NCI-H2227 (cell line): ENCODE measurements at regions not wholly inside any gene's neighbourhood (a gene's known extent, or its start where the extent isn't known, plus 50 kb on each side); places are given as distances from the start of the nearest gene placed in this dataset.

Source experiments
- DNase-seq: peaks from one replicate; lab custom pipeline; 2025; ENCODE audit not compliant: unreplicated experiment; lab: John Stamatoyannopoulos, UW

DNA sequence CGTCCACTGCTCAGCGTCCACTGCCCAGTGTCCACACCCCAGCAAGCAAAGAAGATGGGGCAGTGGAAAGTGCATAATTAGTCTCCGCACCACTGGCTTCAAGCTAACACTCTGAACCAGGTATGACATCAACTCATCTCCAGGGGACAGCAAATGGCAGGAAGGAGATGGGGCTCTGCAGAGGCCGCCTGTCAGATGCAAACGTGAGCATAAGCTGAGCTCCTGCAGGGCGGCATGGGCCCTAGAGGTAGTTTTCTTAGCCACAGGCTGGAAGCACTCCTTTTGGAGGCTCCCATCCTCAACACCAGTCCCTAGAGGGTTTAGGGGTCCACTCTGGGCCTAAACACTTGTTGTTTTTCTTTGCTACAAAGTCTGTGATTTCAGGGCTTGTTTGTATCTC, 335.8 kb upstream of the MKI67 start:
- no peak for DNase-seq

- DNase-seq, result no peak
Observed at GRCh38 chr10:128462844-128463243, 336.6 kb upstream of the MKI67 start.

DNA sequence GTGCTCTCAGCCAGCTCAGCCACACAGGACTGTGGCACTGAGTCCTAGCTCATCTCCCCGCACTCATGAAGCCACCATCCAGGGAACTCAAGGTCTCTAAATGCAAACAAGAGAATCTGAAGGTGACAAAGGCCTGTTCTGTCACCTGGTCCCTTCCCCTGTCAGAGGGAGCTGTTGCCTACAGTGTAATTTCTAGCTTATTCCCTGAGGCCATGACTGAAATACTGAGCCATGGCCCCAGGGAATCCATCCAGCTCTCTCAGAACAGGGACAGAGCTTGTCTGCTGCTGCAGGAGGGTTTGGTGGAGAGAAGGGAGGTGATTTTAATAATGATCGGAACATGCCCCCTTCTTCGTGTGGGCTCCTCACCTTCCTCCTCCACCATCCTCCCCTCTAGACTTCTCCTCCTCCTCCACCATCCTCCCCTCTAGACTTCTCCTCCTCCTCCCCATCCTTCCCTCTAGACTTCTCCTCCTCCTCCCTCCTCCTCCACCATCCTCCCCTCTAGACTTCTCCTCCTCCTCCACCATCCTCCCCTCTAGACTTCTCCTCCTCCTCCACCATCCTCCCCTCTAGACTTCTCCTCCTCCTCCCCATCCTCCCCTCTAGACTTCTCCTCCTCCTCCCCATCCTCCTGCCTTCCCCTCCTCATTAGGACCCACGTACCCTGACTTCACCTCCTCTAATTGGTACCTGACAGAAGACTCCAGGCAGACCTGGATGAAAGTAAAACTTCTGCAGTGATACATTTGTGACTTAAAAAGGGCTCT, 338.0 kb upstream of the MKI67 start:
- peak; percentile 56 for DNase-seq

- no peak for DNase-seq
Observed at GRCh38 chr10:128465697-128466096, 339.5 kb upstream of the MKI67 start.

- no peak for DNase-seq
Observed at GRCh38 chr10:128466831-128467371, 340.7 kb upstream of the MKI67 start.

DNA sequence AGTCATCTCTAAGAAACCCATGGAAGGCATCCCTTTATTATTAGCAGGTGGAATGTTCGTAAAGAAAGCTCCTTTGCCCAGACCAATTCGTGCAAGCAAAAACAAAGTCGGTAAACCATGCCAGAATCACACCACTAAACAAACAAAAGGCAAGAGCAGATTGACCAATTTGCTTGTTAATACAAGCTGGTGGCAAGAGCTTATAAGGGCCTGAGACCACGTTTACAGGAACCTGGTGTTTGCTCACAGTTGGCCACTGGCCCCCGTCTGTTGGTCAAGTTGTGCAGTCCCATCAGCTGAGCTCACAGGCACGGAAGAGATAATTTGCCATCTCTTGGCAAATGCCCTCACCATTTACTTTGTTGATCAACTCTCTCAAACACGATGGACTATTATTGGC, 342.2 kb upstream of the MKI67 start:
- DNase-seq, result no peak

GRCh38 chr10:128469515-128469914, 343.3 kb upstream of the MKI67 start:
- no peak for DNase-seq

- no peak for DNase-seq
Observed at GRCh38 chr10:128470321-128470965, 344.2 kb upstream of the MKI67 start.

DNA sequence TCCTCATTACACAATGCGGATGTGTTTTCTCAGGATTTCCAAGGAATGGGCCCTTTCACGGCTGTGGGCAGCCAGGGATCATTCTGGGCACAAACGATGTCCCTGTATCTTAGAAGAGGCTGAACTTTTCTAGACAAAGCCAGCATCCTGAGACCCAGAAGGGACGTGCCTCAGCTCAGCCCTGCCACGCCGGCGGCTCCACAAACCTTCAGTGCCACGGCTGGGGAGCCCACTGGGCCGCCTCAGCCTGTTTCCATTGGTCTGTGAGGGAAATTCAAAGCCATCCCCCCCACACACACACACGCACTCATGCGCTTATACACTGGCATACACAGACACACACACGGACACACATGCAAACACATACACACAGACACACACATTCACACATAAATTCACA, 344.9 kb upstream of the MKI67 start:
- no peak for DNase-seq

DNA sequence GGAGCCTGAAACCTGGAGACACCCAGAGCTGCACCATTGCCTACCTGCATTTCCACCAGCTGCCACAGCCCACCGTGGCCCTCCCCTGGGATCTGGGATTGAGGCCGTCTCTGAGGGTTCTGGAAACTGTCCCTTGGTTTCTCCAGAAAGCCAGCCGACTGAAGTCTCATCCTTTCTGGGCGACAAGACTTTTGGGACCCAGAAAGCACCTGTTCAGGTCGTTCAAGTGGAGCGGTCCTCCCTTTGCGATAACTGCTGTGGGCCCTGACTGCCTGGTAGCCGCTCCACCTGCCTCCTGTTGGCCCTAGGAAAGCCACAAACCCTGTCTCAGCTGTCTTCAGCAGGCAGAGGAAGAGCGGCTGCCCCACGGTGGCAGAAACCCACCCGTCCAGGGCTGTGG, 346.0 kb upstream of the MKI67 start:
- DNase-seq, result no peak

- DNase-seq, result no peak
Observed at GRCh38 chr10:128473396-128473795, 347.2 kb upstream of the MKI67 start.

DNA sequence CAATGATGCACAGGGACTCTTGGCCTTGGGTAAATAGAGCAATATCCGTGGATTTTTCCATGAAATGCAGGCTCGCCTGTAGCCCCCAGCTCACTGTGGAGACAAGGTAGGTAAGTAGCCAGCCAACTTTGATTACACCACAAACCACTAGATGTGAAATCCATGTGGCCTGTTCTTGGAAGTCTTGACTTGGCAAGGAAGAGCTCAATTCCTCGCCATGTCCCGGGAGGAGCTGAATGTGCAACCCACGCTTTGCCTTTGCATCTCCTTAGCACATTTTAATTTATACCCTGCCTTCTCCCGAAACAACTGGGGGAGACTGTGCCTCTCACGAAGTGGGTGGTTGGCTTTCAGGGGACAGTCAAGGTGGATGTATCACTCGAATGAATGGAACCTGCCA, 347.7 kb upstream of the MKI67 start:
- no peak for DNase-seq

GRCh38 chr10:128474571-128474970, 348.3 kb upstream of the MKI67 start:
- no peak for DNase-seq

- DNase-seq, result no peak
Observed at GRCh38 chr10:128475686-128476367, 349.6 kb upstream of the MKI67 start.

DNA sequence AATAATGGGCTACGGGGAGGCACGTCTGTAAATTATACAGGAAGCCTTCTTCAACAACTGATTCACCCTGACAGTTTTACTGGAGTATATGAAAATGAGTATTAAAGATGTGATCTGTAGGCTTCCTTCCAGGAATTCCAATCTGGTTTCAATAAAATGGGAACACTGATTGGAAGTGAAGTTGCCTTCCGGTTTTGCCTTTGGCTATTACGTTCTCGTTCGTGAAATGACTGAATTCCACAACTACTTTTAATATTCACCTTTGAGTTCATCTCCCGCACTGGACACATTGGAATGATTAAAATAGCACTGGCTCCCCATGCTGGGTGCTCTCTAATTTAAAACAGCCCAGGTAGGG, 350.1 kb upstream of the MKI67 start:
- no peak for DNase-seq

GRCh38 chr10:128476845-128477244, 350.6 kb upstream of the MKI67 start:
- no peak for DNase-seq

DNA sequence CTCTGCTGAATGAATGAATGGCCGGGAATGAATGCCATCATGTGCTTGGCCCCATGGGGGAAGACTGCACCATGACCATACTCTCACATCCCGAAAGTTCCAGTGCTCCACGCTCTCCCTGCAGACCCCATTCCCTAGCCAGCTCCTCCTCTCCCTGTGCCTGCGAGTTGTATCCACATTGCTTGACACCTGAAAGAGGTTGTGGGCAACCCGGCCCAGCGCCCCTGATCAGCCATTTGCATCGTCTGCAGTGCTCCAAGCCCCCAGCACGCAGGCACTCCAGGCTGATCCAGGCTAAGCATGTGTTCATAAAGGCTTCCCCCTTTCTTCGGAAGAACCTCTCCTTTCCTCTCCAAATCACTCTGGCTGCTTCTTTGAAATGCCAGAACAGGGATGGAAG, 354.4 kb upstream of the MKI67 start:
- no peak for DNase-seq

DNA sequence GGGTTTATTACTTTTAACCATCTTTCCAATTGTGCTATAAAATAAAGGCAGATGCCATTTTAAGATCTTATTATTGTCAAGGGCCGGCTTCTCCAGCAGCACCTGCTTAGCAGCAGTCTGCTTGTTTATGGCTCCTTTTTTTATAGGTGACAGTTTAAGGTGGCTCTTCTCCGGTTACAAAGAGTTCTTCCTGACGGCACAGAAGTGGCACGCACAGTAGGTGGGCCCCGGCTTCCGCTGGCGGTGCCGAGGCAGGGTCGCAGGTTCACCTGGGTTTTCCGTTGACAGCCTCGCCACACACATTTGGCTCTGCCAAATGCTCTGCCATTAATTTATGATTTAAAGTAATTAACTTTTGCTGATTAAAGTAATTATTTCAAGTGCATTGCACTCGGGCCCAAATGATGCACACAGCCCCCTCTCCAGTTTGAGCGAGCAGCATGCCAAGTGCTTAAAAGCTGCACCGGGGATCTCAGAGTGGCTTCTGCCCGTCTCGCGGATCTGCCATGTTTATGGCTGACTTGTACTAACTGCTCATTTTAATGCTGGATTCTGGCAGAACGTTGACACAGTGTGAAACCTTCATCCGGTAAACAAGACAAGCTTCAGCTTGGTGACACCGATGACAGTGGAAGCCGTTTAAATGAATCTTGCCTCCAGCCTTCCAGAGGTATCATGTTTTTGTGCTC, 355.1 kb upstream of the MKI67 start:
- no peak for DNase-seq

GRCh38 chr10:128482052-128482451, 355.8 kb upstream of the MKI67 start:
- no peak for DNase-seq

DNA sequence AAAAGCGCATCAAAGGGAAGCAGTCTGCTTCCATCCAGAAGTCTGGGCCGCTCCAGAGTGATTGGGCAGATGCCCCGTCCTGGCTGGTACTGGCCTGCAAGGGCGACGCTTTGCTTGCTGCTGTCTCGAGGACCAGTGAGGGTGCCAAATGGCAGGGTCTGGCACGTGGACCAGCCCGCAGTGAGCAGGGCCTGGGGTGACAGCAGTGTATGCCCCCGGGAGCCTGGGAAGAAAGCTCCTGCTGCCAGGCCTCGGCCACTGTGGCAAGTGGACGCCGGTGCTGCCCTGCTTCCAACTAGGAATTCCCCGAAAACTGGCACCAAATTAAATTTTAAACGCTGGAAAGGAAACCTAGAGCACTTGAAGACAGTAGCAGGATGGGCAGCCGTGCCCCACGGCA, 357.0 kb upstream of the MKI67 start:
- DNase-seq, result no peak

GRCh38 chr10:128484041-128484440, 357.8 kb upstream of the MKI67 start:
- no peak for DNase-seq
